Smooth muscle cell of the brain vasculature (primary cell): ENCODE measurements at regions not wholly inside any gene's neighbourhood (a gene's known extent, or its start where the extent isn't known, plus 50 kb on each side); places are given as distances from the start of the nearest gene placed in this dataset.
"Not testable (repeated sequence)": the region's sequence is repeated elsewhere in the genome, so short reads cannot be mapped to it uniquely, and the experiment has no call there.

Experiments
- DNase-seq: peaks from one replicate; pipeline ENCODE4 v3.0.0-alpha.2; 2012; ENCODE audit warnings: low read depth, low spot score

GRCh38 chr14:83885837-83886293 is 1644.1 kb upstream of the FLRT2 start:
- no peak for DNase-seq

GRCh38 chr14:83887866-83888265 is 1642.1 kb upstream of the FLRT2 start:
- no peak for DNase-seq

DNA sequence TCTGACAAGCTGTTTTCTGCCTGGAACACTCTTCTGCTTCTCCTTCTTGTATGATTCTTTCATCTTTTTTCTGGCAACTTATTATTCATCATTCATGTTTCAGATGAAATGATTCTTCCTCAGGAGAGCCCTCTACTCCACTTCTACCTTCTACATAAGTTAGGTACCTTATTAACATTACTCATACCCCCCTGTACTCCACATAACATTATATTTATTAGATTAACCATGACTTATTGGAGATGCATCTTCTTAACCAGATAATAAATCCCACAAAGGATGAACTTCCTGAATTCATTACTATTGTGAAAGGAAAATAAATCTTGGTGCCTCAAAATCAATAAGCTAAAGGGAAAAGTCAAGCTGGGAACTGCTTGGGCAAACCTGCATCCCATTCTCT is 1636.5 kb upstream of the FLRT2 start:
- DNase-seq, result no peak

- no peak for DNase-seq
Measured at GRCh38 chr14:83894568-83894967, 1635.4 kb upstream of the FLRT2 start.

- DNase-seq, result not testable (repeated sequence)
Measured at GRCh38 chr14:83898558-83898957, 1631.4 kb upstream of the FLRT2 start.

- no peak for DNase-seq
Measured at GRCh38 chr14:83899706-83900105, 1630.2 kb upstream of the FLRT2 start.

- no peak for DNase-seq
Measured at GRCh38 chr14:83905157-83905556, 1624.8 kb upstream of the FLRT2 start.

GRCh38 chr14:83908419-83908818 is 1621.5 kb upstream of the FLRT2 start:
- no peak for DNase-seq

GRCh38 chr14:83909507-83909906 is 1620.4 kb upstream of the FLRT2 start:
- DNase-seq, result no peak

- no peak for DNase-seq
Measured at GRCh38 chr14:83912032-83912642, 1617.8 kb upstream of the FLRT2 start.

- no peak for DNase-seq
Measured at GRCh38 chr14:83913476-83913875, 1616.5 kb upstream of the FLRT2 start.

DNA sequence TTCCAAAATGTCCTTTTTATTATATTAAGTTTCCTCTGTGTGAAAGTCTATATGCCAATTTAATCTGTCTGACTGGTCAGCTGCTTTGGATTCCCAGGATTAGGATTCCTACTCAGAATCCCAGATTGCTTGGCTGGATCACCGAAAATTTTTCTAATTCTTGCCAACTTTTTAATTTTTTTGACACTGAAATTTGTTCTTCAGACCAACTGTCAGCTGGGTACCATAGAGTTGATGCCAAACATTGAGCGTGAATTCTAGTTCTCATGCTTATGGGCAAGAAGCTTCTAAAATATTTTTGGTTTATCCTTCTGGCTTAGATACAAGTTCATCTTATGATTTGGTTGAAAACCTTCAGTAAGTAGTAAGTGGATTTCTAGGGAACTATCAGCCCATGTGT is 1611.4 kb upstream of the FLRT2 start:
- no peak for DNase-seq

GRCh38 chr14:83919675-83920074 is 1610.3 kb upstream of the FLRT2 start:
- not testable (repeated sequence) for DNase-seq

GRCh38 chr14:83923842-83924241 is 1606.1 kb upstream of the FLRT2 start:
- no peak for DNase-seq

- no peak for DNase-seq
Measured at GRCh38 chr14:83924259-83924658, 1605.7 kb upstream of the FLRT2 start.

GRCh38 chr14:83940253-83940652 is 1589.7 kb upstream of the FLRT2 start:
- DNase-seq, result no peak

DNA sequence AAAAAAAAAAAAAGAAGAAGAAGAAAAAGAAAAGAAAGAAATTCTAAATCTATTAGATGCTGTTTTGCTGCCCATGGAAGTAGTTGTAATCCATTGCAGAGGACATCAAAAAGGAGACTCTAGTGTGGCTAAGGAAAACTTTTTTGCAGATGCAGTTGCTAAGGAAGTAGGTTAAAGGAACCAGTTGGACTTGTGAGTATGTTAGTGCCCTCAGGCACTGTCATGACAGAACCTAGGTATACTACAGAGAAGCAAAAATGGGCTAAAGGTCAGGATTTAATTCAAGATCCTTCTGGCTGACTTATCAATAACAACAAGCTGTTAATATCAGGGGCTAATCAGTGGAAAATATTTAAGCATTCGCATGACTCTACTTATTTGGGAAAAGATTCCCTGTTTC is 1571.6 kb upstream of the FLRT2 start:
- DNase-seq, result no peak

DNA sequence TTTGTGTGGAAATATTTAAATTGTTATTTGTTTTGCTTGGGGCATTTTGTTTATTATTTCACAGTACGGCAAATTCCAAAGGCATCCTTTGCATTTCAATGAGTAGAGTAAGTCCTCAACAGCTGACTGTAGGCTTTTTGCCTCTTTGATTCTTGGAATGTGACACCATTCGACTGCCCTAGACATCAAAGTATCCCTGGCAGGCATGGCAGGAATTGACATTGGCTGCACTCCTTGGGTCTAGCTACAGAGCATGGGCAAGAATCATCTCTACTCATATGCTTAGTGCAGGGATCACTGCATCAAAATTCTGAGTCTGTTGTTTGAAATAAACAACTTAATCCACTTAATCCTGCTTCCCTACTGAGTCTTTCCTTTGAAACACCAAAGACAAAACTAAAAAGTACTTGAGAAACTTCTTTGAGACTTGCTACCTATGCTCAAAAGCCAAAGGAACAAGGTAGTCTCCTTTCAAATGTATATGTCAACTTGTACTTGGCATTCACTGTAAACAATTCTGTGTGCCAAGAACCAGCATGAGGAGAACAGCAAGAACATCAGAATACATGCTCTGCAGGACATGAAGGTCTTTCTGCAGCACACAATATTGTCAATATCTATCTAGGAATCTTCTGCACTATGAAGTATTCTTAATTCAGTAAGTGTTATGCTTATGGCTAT is 1569.0 kb upstream of the FLRT2 start:
- DNase-seq, result no peak

- no peak for DNase-seq
Measured at GRCh38 chr14:83969998-83970397, 1559.9 kb upstream of the FLRT2 start.

DNA sequence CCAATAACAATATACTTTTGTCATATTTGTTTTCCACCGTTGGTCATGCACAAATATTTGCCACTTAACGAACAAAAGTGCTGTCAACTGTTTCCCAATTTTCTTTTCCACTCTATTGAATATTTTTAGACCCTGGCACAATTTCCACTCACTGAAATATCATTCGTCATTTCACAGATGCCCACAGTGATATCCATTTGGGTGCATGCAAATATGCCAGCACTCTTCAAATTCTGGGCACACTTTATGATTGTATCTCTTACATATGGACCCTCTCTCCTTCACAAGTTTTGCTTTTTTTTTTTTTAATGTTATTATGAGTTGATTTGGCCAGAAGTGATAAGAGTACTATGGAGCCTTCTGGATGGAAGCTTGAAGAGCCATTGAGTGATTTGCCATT is 1557.3 kb upstream of the FLRT2 start:
- no peak for DNase-seq

GRCh38 chr14:83974647-83975163 is 1555.2 kb upstream of the FLRT2 start:
- DNase-seq, result no peak

DNA sequence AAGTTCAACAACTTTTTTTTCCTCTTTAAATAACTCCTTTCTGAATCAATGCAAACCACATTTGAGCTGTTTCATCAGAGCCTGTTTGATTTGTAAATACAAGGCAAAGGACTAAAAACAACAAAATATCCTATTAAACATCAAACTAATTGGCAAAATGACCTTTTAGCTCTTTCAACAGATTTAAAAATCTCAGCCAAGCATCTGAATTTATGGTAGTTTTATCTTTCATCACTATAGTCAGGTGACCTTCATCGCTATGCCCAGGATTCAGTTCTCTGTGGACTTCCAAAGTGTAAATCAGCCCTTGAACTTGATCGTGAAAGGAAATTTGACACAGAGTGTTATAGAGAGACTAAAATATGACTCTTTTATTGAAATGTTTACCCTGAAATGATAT is 1554.5 kb upstream of the FLRT2 start:
- no peak for DNase-seq
